ENCODE measurements at regions not wholly inside any gene's neighbourhood (a gene's known extent, or its start where the extent isn't known, plus 50 kb on each side); places are given as distances from the start of the nearest gene placed in this dataset.
"Not testable (repeated sequence)": the region's sequence is repeated elsewhere in the genome, so short reads cannot be mapped to it uniquely, and the experiment has no call there.

GRCh38 chr7:91571601-91572000 lies 307.4 kb downstream of the FZD1 start:
- DNase-seq, result no peak

GRCh38 chr7:91573405-91573804 lies 307.1 kb downstream of the MTERF1 start:
- DNase-seq, result no peak

GRCh38 chr7:91576459-91576858 lies 304.0 kb downstream of the MTERF1 start:
- not testable (repeated sequence) for DNase-seq

GRCh38 chr7:91579837-91580236 lies 300.7 kb downstream of the MTERF1 start:
- no peak for DNase-seq

GRCh38 chr7:91582799-91583477 lies 297.6 kb downstream of the MTERF1 start:
- DNase-seq, result no peak

- no peak for DNase-seq
Measured at GRCh38 chr7:91596287-91596686, 284.2 kb downstream of the MTERF1 start.

- no peak for DNase-seq
Measured at GRCh38 chr7:91598791-91599190, 281.7 kb downstream of the MTERF1 start.

GRCh38 chr7:91600112-91600511 lies 280.4 kb downstream of the MTERF1 start:
- no peak for DNase-seq

- DNase-seq, result no peak
Measured at GRCh38 chr7:91603707-91604106, 276.8 kb downstream of the MTERF1 start.

- DNase-seq, result no peak
Measured at GRCh38 chr7:91608606-91609005, 271.9 kb downstream of the MTERF1 start.

- DNase-seq, result no peak
Measured at GRCh38 chr7:91609525-91609924, 271.0 kb downstream of the MTERF1 start.

GRCh38 chr7:91614431-91614830 lies 266.1 kb downstream of the MTERF1 start:
- no peak for DNase-seq

GRCh38 chr7:91618776-91619765 lies 261.4 kb downstream of the MTERF1 start:
- DNase-seq, result no peak

- no peak for DNase-seq
Measured at GRCh38 chr7:91620827-91621226, 259.7 kb downstream of the MTERF1 start.

- not testable (repeated sequence) for DNase-seq
Measured at GRCh38 chr7:91627324-91627723, 253.2 kb downstream of the MTERF1 start.

- no peak for DNase-seq
Measured at GRCh38 chr7:91628742-91629141, 251.8 kb downstream of the MTERF1 start.

- no peak for DNase-seq
Measured at GRCh38 chr7:91630581-91631380, 249.7 kb downstream of the MTERF1 start.

- DNase-seq, result no peak
Measured at GRCh38 chr7:91632234-91632940, 248.1 kb downstream of the MTERF1 start.

GRCh38 chr7:91633013-91633441 lies 247.5 kb downstream of the MTERF1 start:
- DNase-seq, result no peak

GRCh38 chr7:91634485-91635177 lies 245.9 kb downstream of the MTERF1 start:
- no peak for DNase-seq

GRCh38 chr7:91636129-91636724 lies 244.3 kb downstream of the MTERF1 start:
- DNase-seq, result peak; percentile 14 to 29

Data from AML-193 (cell line).